Suprapubic skin (tissue), 4 donors: ENCODE measurements at regions not wholly inside any gene's neighbourhood (a gene's known extent, or its start where the extent isn't known, plus 50 kb on each side); places are given as distances from the start of the nearest gene placed in this dataset.
"Not testable (repeated sequence)": the region's sequence is repeated elsewhere in the genome, so short reads cannot be mapped to it uniquely, and the experiment has no call there.

ENCODE experiments used
- CTCF ChIP-seq, 2 donors: fragments of 200-600 bp in 1 of 2; fragments of 450-650 bp in 1 of 2; sonication (generic) in 1 of 2; IDR thresholded peaks; one replicate each; pipeline ENCODE4 v1.5.1; 2016 to 2019; ENCODE audit warnings: antibody characterized with exemption in 2 of 2, mild to moderate bottlenecking in 1 of 2, moderate library complexity in 1 of 2
- EP300 ChIP-seq: sonication (generic); formaldehyde crosslinking; IDR thresholded peaks from one replicate; pipeline ENCODE4 v1.6.1; 2017; ENCODE audit warnings: antibody characterized with exemption
- POLR2A ChIP-seq, 2 donors: fragments of 450-650 bp; IDR thresholded peaks; one replicate each; pipeline ENCODE4 v1.6.1; 2017; ENCODE audit warnings: antibody characterized with exemption in 2 of 2, mild to moderate bottlenecking in 2 of 2, moderate library complexity in 2 of 2
- POLR2AphosphoS5 ChIP-seq, 3 donors: sonication (generic); formaldehyde crosslinking; IDR thresholded peaks; one replicate each; pipeline ENCODE4 v1.6.1; 2017; ENCODE audit warnings: antibody characterized with exemption in 3 of 3

DNA sequence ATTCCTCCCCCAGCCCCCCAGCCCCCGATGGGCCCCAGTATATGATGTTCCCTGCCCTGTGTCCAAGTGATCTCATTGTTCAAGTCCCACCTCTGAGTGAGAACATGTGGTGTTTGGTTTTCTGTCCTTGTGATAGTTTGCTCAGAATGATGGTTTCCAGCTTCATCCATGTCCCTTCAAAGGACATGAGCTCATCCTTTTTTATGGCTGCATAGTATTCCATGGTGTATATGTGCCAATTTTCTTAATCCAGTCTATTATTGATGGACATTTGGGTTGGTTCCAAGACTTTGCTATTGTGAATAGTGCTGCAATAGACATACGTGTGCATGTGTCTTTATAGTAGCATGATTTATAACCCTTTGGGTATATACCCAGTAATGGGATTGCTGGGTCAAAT, 495.3 kb downstream of the OMA1 start:
- TF ChIP-seq EP300; POLR2A (IDR thresholded peaks at IDR 0.05); POLR2AphosphoS5 (IDR thresholded peaks at IDR 0.05); CTCF (IDR thresholded peaks at IDR 0.05): not testable (repeated sequence)
